ENCODE measurements at regions not wholly inside any gene's neighbourhood (a gene's known extent, or its start where the extent isn't known, plus 50 kb on each side); places are given as distances from the start of the nearest gene placed in this dataset.
A peak's percentile ranks its signal among the peaks of the same experiment; 100 is the strongest.
"Not testable (repeated sequence)": the region's sequence is repeated elsewhere in the genome, so short reads cannot be mapped to it uniquely, and the experiment has no call there.

- no peak for ATAC-seq
- TF ChIP-seq ATF3 (IDR thresholded peaks at IDR 0.05) = peak; percentile 33; the same call in 1 of the 2 replicates
- TF ChIP-seq ATF3 (CRISPR knock-in tag; conservative IDR thresholded peaks at IDR 0.05) = no peak
- no peak for TF ChIP-seq CBX8 (IDR thresholded peaks at IDR 0.05; ENCODE audit: borderline replicate concordance, extremely low read depth, low read depth, low read length, poor library complexity, severe bottlenecking)
- Histone ChIP-seq H3K4me2 (ENCODE audit: insufficient read depth, low read length) (no peak overlapping the region), H3K9me3 (replicated peaks; ENCODE audit: control insufficient read depth, insufficient read depth, low read depth, low read length) (no peaks in the 10 kb centered on the region; the same call in 1 of the 2 replicates), H3K36me3 (ENCODE audit: control insufficient read depth, insufficient read depth, low read length) (no peaks in the 10 kb centered on the region), H3K27ac (ENCODE audit: extremely low read depth, low read depth, low read length) (no peak overlapping the region), H3K9ac (ENCODE audit: insufficient read depth in 1 of 2, low read depth in 2 of 2, low read length in 2 of 2) (no peak overlapping the region), H2AFZ (ENCODE audit: low read depth, low read length) (no peak overlapping the region), H3K4me1 (replicated peaks in 1 of 2; ENCODE audit: control insufficient read depth in 2 of 2, insufficient read depth in 2 of 2, low read length in 2 of 2) (no peaks in the 10 kb centered on the region), H3K79me2 (ENCODE audit: control insufficient read depth, insufficient read depth, low read length) (no peaks in the 10 kb centered on the region), H3K9me1 (ENCODE audit: control insufficient read depth, insufficient read depth, low read length) (peaks cover 3% of the 10 kb centered on the region), H4K20me1 (replicated peaks; ENCODE audit: control insufficient read depth, insufficient read depth, low read length) (0 out of 2 replicates have a peak, but pooled peaks cover 3% of the 10 kb centered on the region), H3K4me3 (no peak overlapping the region), H3K27me3 (ENCODE audit: control insufficient read depth in 2 of 2, insufficient read depth in 2 of 2, low read length in 2 of 2) (peaks cover 44 to 60% of the 10 kb centered on the region in 2 experiments)
- POLR2A ChIA-PET = interaction anchor here (0.5 kb wide), 1 partner anchor 109 kb away, joined by 3 read pairs; no protein-coding TSS in a partner anchor
- DNase-seq (ENCODE audit: extremely low read depth in 1 of 4, low spot score in 3 of 4) = no peak
- in situ Hi-C loops (cut with MboI) = no loop called here
- 3% methylated on average over 21 of the region's 21 CpGs for WGBS (ENCODE audit: insufficient coverage, low coverage, missing lambda C conversion rate)
- no TSS peak for BruUV-seq (replicated peaks)
- CTCF ChIA-PET (ENCODE audit: low intra/inter-chr PET ratio) = no interaction called here
- intact Hi-C loops (cut with micrococcal nuclease) = no loop called here
- no peak for FAIRE-seq
Measured at GRCh38 chr17:77804796-77805426, 153.6 kb upstream of the TNRC6C start.

GRCh38 chr17:77805970-77806369 lies 152.5 kb upstream of the TNRC6C start:
- ATAC-seq; H3K4me1 ChIP-seq (replicated peaks in 1 of 2; ENCODE audit: control insufficient read depth in 2 of 2, insufficient read depth in 2 of 2, low read length in 2 of 2); H3K9me1 ChIP-seq (ENCODE audit: control insufficient read depth, insufficient read depth, low read length); H3K9me3 ChIP-seq (replicated peaks; ENCODE audit: control insufficient read depth, insufficient read depth, low read depth, low read length); FAIRE-seq; H2AFZ ChIP-seq (ENCODE audit: low read depth, low read length); intact Hi-C loops (cut with micrococcal nuclease); in situ Hi-C loops (cut with MboI); H3K9ac ChIP-seq (ENCODE audit: insufficient read depth in 1 of 2, low read depth in 2 of 2, low read length in 2 of 2); CTCF ChIA-PET (ENCODE audit: low intra/inter-chr PET ratio); H3K4me3 ChIP-seq; H3K36me3 ChIP-seq (ENCODE audit: control insufficient read depth, insufficient read depth, low read length); H4K20me1 ChIP-seq (replicated peaks; ENCODE audit: control insufficient read depth, insufficient read depth, low read length); H3K27ac ChIP-seq (ENCODE audit: extremely low read depth, low read depth, low read length); H3K79me2 ChIP-seq (ENCODE audit: control insufficient read depth, insufficient read depth, low read length); DNase-seq (ENCODE audit: extremely low read depth in 1 of 4, low spot score in 3 of 4); BruUV-seq (replicated peaks); H3K4me2 ChIP-seq (ENCODE audit: insufficient read depth, low read length); TF ChIP-seq ATF3 (CRISPR knock-in tag; conservative IDR thresholded peaks at IDR 0.05); CEBPG (CRISPR knock-in tag; IDR thresholded peaks at IDR 0.05): not testable (repeated sequence)
- peak; percentile 55 for TF ChIP-seq ATF3 (IDR thresholded peaks at IDR 0.05)
- 0 out of 2 replicates have a peak, but pooled peaks have one; percentile 6 for TF ChIP-seq ZNF384 (IDR thresholded peaks at IDR 0.05; ENCODE audit: low read depth, low read length)
- TF ChIP-seq CEBPG (tag; conservative IDR thresholded peaks at IDR 0.05 in 1 of 2, IDR thresholded peaks at IDR 0.05 in 1 of 2) = peak in 1 of 2 experiments; percentile 65; a peak in 1 of 4 replicates
- 2% methylated on average over 6 of the region's 6 CpGs for WGBS (ENCODE audit: insufficient coverage, low coverage, missing lambda C conversion rate)
- POLR2A ChIA-PET = interaction anchor here (0.6 kb wide), 1 partner anchor 22 kb away, joined by 3 read pairs; no protein-coding TSS in a partner anchor
- H3K27me3 ChIP-seq (ENCODE audit: control insufficient read depth in 2 of 2, insufficient read depth in 2 of 2, low read length in 2 of 2) = peaks cover 38 to 56% of the 10 kb centered on the region in 2 experiments
